Caco-2 (cell line): ENCODE measurements at regions not wholly inside any gene's neighbourhood (a gene's known extent, or its start where the extent isn't known, plus 50 kb on each side); places are given as distances from the start of the nearest gene placed in this dataset.

Experiments used
- BruUV-seq: library from RNA; stranded (reverse); fragments of 400-500 nt; replicated peaks from 2 replicates; lab custom pipeline; 2021; lab: Mats Ljungman, UMichigan
- CTCF ChIA-PET: fragments of 300-600 bp; sonication (Branson Sonifier 250); formaldehyde crosslinking; loops from one replicate; lab custom pipeline; 2022; ENCODE audit warnings: antibody characterized with exemption; lab: Charles Lee
- POLR2A ChIA-PET: fragments of 300-600 bp; sonication (Branson Sonifier 250); formaldehyde crosslinking; loops from one replicate; lab custom pipeline; 2022; ENCODE audit warnings: antibody characterized with exemption; lab: Charles Lee
- DNase-seq, 2 experiments: peaks; one replicate each; pipeline versions ENCODE4 v3.0.0 to v3.0.0-alpha.2; 2020 to 2022
- H3K27me3 ChIP-seq: replicated peaks from 2 replicates; pipeline ENCODE4 v1.6.0; 2011; ENCODE audit warnings: low read length; ENCODE audit not compliant: control insufficient read depth, insufficient read depth
- H3K36me3 ChIP-seq: 2 replicates; pipeline ENCODE4 v1.5.1; 2011; ENCODE audit warnings: low read length; ENCODE audit not compliant: control insufficient read depth, insufficient read depth
- H3K4me1 ChIP-seq: fragments of 250-450 bp; sonication (Bioruptor Pico); 2 replicates; pipeline ENCODE4 v1.5.1; 2020; ENCODE audit warnings: mild to moderate bottlenecking
- H3K4me3 ChIP-seq: 2 replicates; pipeline ENCODE4 v1.5.1; 2011; ENCODE audit warnings: low read depth, mild to moderate bottlenecking, control low read depth, low read length
- H3K9me3 ChIP-seq: fragments of 250-450 bp; sonication (Bioruptor Pico); 2 replicates; pipeline ENCODE4 v1.5.1; 2020; ENCODE audit warnings: mild to moderate bottlenecking, moderate library complexity
- H3K27ac Mint-ChIP-seq: one replicate; pipeline ENCODE4 v1.8.0; 2022; ENCODE audit warnings: mixed read lengths; ENCODE audit not compliant: unreplicated experiment
- H3K27me3 Mint-ChIP-seq: one replicate; pipeline ENCODE4 v1.8.0; 2022; ENCODE audit warnings: mixed read lengths; ENCODE audit not compliant: insufficient read depth, unreplicated experiment
- H3K36me3 Mint-ChIP-seq: one replicate; pipeline ENCODE4 v1.8.0; 2022; ENCODE audit warnings: mild to moderate bottlenecking, mixed read lengths; ENCODE audit not compliant: insufficient read depth, unreplicated experiment
- H3K4me1 Mint-ChIP-seq: one replicate; pipeline ENCODE4 v1.8.0; 2022; ENCODE audit warnings: low read depth, mixed read lengths; ENCODE audit not compliant: unreplicated experiment
- H3K4me3 Mint-ChIP-seq: one replicate; pipeline ENCODE4 v1.8.0; 2022; ENCODE audit warnings: mild to moderate bottlenecking, moderate library complexity, mixed read lengths; ENCODE audit not compliant: unreplicated experiment
- H3K9me3 Mint-ChIP-seq: one replicate; pipeline ENCODE4 v1.8.0; 2022; ENCODE audit warnings: mixed read lengths; ENCODE audit not compliant: unreplicated experiment
- intact Hi-C: fragments of 100-400 bp; cut with micrococcal nuclease; formaldehyde crosslinking; loops from one replicate; pipeline ENCODE4 v1.10.0; 2022; ENCODE audit not compliant: unreplicated experiment
- TF ChIP-seq, protein P1 (sequence below), 2 experiments: fragments of 200-600 bp in 1 of 2; IDR thresholded peaks; 1 replicate in 1 of 2; 2 replicates in 1 of 2; pipeline versions ENCODE4 v1.5.1 to v1.8.0; 2011 to 2022; ENCODE audit warnings: antibody characterized with exemption in 1 of 2, control low read depth in 1 of 2, inconsistent platforms in 1 of 2, low read depth in 1 of 2, low read length in 1 of 2, mild to moderate bottlenecking in 1 of 2, moderate library complexity in 1 of 2; ENCODE audit not compliant: insufficient read depth in 1 of 2, severe bottlenecking in 1 of 2, unreplicated experiment in 1 of 2

DNA sequence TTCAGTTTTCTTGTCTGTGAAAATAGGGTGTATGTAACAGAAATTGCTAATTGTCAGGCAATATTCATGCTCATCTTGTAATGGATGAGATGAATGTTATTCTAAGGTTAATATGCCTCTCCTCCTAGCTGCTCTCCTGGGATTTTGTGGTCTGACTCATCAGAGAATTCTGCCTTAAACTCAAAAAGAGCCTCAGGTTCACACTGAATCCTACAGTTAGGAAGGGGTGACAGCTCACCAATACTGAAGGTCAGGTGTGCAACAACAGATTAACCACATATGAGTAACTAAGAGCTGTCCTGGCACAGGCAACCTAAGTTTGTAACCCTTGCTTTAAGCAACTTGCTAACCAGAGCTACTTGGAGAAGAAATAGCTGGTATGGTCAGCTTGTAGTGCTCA lies 197.7 kb downstream of the SPATA18 start:
- no peak overlapping the region for H3K4me3 ChIP-seq
- H3K27ac Mint-ChIP-seq = no peak overlapping the region
- H3K4me1 ChIP-seq = no peaks in the 10 kb centered on the region
- intact Hi-C loops = no loop called here
- DNase-seq = no peak
- BruUV-seq = no TSS peak
- no peaks in the 10 kb centered on the region for H3K36me3 Mint-ChIP-seq
- no peaks in the 10 kb centered on the region for H3K27me3 ChIP-seq
- H3K36me3 ChIP-seq = no peaks in the 10 kb centered on the region
- no peaks in the 10 kb centered on the region for H3K4me1 Mint-ChIP-seq
- no peak overlapping the region for H3K4me3 Mint-ChIP-seq
- peaks cover 9% of the 10 kb centered on the region for H3K9me3 Mint-ChIP-seq
- no peaks in the 10 kb centered on the region for H3K9me3 ChIP-seq
- peaks cover 2% of the 10 kb centered on the region for H3K27me3 Mint-ChIP-seq
- POLR2A ChIA-PET = no interaction called here
- TF ChIP-seq, protein P1, sequence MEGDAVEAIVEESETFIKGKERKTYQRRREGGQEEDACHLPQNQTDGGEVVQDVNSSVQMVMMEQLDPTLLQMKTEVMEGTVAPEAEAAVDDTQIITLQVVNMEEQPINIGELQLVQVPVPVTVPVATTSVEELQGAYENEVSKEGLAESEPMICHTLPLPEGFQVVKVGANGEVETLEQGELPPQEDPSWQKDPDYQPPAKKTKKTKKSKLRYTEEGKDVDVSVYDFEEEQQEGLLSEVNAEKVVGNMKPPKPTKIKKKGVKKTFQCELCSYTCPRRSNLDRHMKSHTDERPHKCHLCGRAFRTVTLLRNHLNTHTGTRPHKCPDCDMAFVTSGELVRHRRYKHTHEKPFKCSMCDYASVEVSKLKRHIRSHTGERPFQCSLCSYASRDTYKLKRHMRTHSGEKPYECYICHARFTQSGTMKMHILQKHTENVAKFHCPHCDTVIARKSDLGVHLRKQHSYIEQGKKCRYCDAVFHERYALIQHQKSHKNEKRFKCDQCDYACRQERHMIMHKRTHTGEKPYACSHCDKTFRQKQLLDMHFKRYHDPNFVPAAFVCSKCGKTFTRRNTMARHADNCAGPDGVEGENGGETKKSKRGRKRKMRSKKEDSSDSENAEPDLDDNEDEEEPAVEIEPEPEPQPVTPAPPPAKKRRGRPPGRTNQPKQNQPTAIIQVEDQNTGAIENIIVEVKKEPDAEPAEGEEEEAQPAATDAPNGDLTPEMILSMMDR (IDR thresholded peaks at IDR 0.05; ENCODE audit: insufficient read depth in 1 of 2, low read depth in 1 of 2, low read length in 1 of 2, severe bottlenecking in 1 of 2, unreplicated experiment in 1 of 2) = no peak
- CTCF ChIA-PET = interaction anchor here (0.6 kb wide), 1 partner anchor 15 kb away, joined by 3 read pairs; no protein-coding TSS in a partner anchor

DNA sequence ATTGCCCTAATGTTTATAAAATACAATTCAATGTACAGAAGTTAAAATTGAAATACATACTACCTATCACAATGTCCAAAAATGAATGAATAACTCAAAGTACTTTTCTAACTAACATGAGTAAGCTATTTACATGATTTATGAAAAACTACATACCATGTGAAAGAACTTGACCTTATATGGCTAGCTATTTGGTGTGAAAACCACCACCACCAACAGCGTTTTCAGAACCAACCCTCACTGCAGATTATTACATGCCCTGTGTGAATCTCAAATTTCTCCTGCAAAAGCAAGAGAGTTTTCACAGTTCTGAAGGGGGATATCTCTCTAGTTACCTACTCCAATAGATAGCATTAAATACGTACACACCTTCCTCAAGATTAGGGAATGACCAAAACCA lies 198.5 kb downstream of the SPATA18 start:
- no peak overlapping the region for H3K27ac Mint-ChIP-seq
- no peak overlapping the region for H3K4me3 ChIP-seq
- H3K4me3 Mint-ChIP-seq = no peak overlapping the region
- DNase-seq = no peak
- POLR2A ChIA-PET = no interaction called here
- TF ChIP-seq, protein P1 (IDR thresholded peaks at IDR 0.05; ENCODE audit: insufficient read depth in 1 of 2, low read depth in 1 of 2, low read length in 1 of 2, severe bottlenecking in 1 of 2, unreplicated experiment in 1 of 2) = no peak
- no peaks in the 10 kb centered on the region for H3K36me3 Mint-ChIP-seq
- H3K27me3 Mint-ChIP-seq = no peaks in the 10 kb centered on the region
- H3K36me3 ChIP-seq = no peaks in the 10 kb centered on the region
- H3K27me3 ChIP-seq = no peaks in the 10 kb centered on the region
- no peaks in the 10 kb centered on the region for H3K4me1 ChIP-seq
- no peaks in the 10 kb centered on the region for H3K4me1 Mint-ChIP-seq
- no TSS peak for BruUV-seq
- intact Hi-C loops = no loop called here
- peaks cover 9% of the 10 kb centered on the region for H3K9me3 Mint-ChIP-seq
- no peaks in the 10 kb centered on the region for H3K9me3 ChIP-seq
- CTCF ChIA-PET = no interaction called here

DNA sequence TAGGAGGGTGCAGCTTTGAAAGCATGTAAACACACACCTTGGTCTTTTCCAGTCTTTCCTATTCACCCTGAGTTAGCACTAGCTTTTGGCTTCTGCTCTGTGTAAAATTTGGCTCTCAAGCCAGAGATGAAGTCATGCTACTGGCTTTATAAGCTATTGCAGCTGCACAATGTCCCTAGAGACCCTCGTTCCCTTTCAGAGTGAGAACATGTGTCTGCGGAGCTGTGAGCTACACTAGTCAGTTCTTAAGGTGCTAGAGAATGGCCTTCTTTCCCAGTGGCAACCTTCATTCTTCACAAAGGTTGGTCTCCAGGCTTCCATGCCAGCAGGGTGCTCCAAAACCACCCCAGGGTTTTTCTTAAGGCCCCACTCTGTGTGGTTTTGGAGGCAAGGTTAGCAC lies 199.1 kb downstream of the SPATA18 start:
- no peaks in the 10 kb centered on the region for H3K36me3 ChIP-seq
- H3K9me3 Mint-ChIP-seq = peaks cover 9% of the 10 kb centered on the region
- BruUV-seq = no TSS peak
- no peaks in the 10 kb centered on the region for H3K27me3 ChIP-seq
- TF ChIP-seq, protein P1 (IDR thresholded peaks at IDR 0.05; ENCODE audit: insufficient read depth in 1 of 2, low read depth in 1 of 2, low read length in 1 of 2, severe bottlenecking in 1 of 2, unreplicated experiment in 1 of 2) = no peak
- DNase-seq = no peak
- no peak overlapping the region for H3K4me3 Mint-ChIP-seq
- no peaks in the 10 kb centered on the region for H3K36me3 Mint-ChIP-seq
- H3K27me3 Mint-ChIP-seq = no peaks in the 10 kb centered on the region
- H3K9me3 ChIP-seq = no peaks in the 10 kb centered on the region
- H3K4me1 Mint-ChIP-seq = no peaks in the 10 kb centered on the region
- no peak overlapping the region for H3K4me3 ChIP-seq
- no peaks in the 10 kb centered on the region for H3K4me1 ChIP-seq
- POLR2A ChIA-PET = no interaction called here
- intact Hi-C loops = no loop called here
- no peak overlapping the region for H3K27ac Mint-ChIP-seq
- CTCF ChIA-PET = no interaction called here
